ENCODE measurements at regions not wholly inside any gene's neighbourhood (a gene's known extent, or its start where the extent isn't known, plus 50 kb on each side); places are given as distances from the start of the nearest gene placed in this dataset.

DNA sequence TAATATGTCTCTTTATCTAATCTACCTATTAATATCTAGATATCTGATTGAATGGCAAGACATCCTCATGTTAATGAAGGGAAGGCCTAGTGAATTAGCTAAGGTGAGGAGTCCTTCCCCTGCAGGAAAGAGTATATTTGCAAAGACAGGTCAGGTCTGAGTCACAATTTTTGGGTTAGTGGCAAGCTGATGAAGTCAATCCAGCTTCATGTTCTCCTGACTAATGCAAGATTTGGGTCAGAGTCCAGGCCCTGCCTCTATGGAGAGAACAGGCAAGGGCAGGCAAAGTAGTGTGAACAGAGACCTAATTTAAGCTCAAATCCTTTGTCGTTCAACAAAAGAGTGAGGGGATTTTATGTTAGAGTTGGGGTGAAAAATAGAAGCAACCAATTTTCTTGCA is 496.7 kb downstream of the BMP2 start:
- TF ChIP-seq, protein P1, sequence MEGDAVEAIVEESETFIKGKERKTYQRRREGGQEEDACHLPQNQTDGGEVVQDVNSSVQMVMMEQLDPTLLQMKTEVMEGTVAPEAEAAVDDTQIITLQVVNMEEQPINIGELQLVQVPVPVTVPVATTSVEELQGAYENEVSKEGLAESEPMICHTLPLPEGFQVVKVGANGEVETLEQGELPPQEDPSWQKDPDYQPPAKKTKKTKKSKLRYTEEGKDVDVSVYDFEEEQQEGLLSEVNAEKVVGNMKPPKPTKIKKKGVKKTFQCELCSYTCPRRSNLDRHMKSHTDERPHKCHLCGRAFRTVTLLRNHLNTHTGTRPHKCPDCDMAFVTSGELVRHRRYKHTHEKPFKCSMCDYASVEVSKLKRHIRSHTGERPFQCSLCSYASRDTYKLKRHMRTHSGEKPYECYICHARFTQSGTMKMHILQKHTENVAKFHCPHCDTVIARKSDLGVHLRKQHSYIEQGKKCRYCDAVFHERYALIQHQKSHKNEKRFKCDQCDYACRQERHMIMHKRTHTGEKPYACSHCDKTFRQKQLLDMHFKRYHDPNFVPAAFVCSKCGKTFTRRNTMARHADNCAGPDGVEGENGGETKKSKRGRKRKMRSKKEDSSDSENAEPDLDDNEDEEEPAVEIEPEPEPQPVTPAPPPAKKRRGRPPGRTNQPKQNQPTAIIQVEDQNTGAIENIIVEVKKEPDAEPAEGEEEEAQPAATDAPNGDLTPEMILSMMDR (conservative IDR thresholded peaks at IDR 0.05 in 1 of 2, IDR thresholded peaks at IDR 0.05 in 1 of 2; ENCODE audit: extremely low read depth in 1 of 2, insufficient read depth in 1 of 2, low read depth in 1 of 2, low read length in 2 of 2), result no peak
- no peak for TF ChIP-seq EZH2 (IDR thresholded peaks at IDR 0.05; ENCODE audit: borderline replicate concordance, low read length)

All from mammary epithelial cell (primary cell).